ENCODE measurements at regions not wholly inside any gene's neighbourhood (a gene's known extent, or its start where the extent isn't known, plus 50 kb on each side); places are given as distances from the start of the nearest gene placed in this dataset.
A peak's percentile ranks its signal among the peaks of the same experiment; 100 is the strongest.

- DNase-seq (ENCODE audit: low spot score): no peak
These were observed 145.4 kb upstream of the C1orf174 start for GRCh38 chr1:4045397-4046010.

- no peak for DNase-seq (ENCODE audit: low spot score)
These were observed 146.9 kb upstream of the C1orf174 start for GRCh38 chr1:4046836-4047461.

- no peak for DNase-seq (ENCODE audit: low spot score)
These were observed 147.6 kb upstream of the C1orf174 start for GRCh38 chr1:4047666-4048065.

- DNase-seq (ENCODE audit: low spot score): no peak
These were observed 148.0 kb upstream of the C1orf174 start for GRCh38 chr1:4048076-4048475.

GRCh38 chr1:4048921-4049320 is 148.8 kb upstream of the C1orf174 start:
- DNase-seq (ENCODE audit: low spot score): no peak

GRCh38 chr1:4050998-4051397 is 150.9 kb upstream of the C1orf174 start:
- DNase-seq (ENCODE audit: low spot score): no peak

GRCh38 chr1:4052657-4053056 is 152.6 kb upstream of the C1orf174 start:
- no peak for DNase-seq (ENCODE audit: low spot score)

- DNase-seq (ENCODE audit: low spot score): no peak
These were observed 153.2 kb upstream of the C1orf174 start for GRCh38 chr1:4053160-4053748.

GRCh38 chr1:4053774-4054173 is 153.7 kb upstream of the C1orf174 start:
- no peak for DNase-seq (ENCODE audit: low spot score)

- no peak for DNase-seq (ENCODE audit: low spot score)
These were observed 155.4 kb upstream of the C1orf174 start for GRCh38 chr1:4055294-4055967.

- DNase-seq (ENCODE audit: low spot score): no peak
These were observed 156.3 kb upstream of the C1orf174 start for GRCh38 chr1:4056422-4056821.

- no peak for DNase-seq (ENCODE audit: low spot score)
These were observed 156.9 kb upstream of the C1orf174 start for GRCh38 chr1:4056989-4057388.

GRCh38 chr1:4057603-4058002 is 157.5 kb upstream of the C1orf174 start:
- DNase-seq (ENCODE audit: low spot score): no peak

- no peak for DNase-seq (ENCODE audit: low spot score)
These were observed 158.1 kb upstream of the C1orf174 start for GRCh38 chr1:4058122-4058521.

GRCh38 chr1:4058706-4059105 is 158.6 kb upstream of the C1orf174 start:
- DNase-seq (ENCODE audit: low spot score): no peak

- no peak for DNase-seq (ENCODE audit: low spot score)
These were observed 159.2 kb upstream of the C1orf174 start for GRCh38 chr1:4059270-4059669.

GRCh38 chr1:4060850-4061249 is 160.8 kb upstream of the C1orf174 start:
- DNase-seq (ENCODE audit: low spot score): peak; percentile 48

GRCh38 chr1:4061521-4062031 is 161.5 kb upstream of the C1orf174 start:
- DNase-seq (ENCODE audit: low spot score): peak; percentile 42

GRCh38 chr1:4062041-4062440 is 162.0 kb upstream of the C1orf174 start:
- no peak for DNase-seq (ENCODE audit: low spot score)

- DNase-seq (ENCODE audit: low spot score): peak; percentile 38
These were observed 162.5 kb upstream of the C1orf174 start for GRCh38 chr1:4062560-4062959.

GRCh38 chr1:4062992-4063391 is 162.9 kb upstream of the C1orf174 start:
- DNase-seq (ENCODE audit: low spot score): no peak

- DNase-seq (ENCODE audit: low spot score): no peak
These were observed 163.4 kb upstream of the C1orf174 start for GRCh38 chr1:4063516-4063915.
